22Rv1 (cell line): ENCODE measurements at regions not wholly inside any gene's neighbourhood (a gene's known extent, or its start where the extent isn't known, plus 50 kb on each side); places are given as distances from the start of the nearest gene placed in this dataset.
"Not testable (repeated sequence)": the region's sequence is repeated elsewhere in the genome, so short reads cannot be mapped to it uniquely, and the experiment has no call there.

Source experiments
- H3K27ac ChIP-seq: fragments of 450-650 bp; 2 replicates; pipeline ENCODE4 v1.5.1; 2017
- ZFX ChIP-seq: fragments of 450-650 bp; IDR thresholded peaks from 2 replicates; pipeline ENCODE4 v1.6.1; 2017; ENCODE audit warnings: antibody characterized with exemption, borderline replicate concordance
- TF ChIP-seq, protein P1 (sequence below): fragments of 450-650 bp; IDR thresholded peaks from 2 replicates; pipeline ENCODE4 v1.5.1; 2017; ENCODE audit warnings: mild to moderate bottlenecking

GRCh38 chr5:50343715-50344114, 97.4 kb downstream of the EMB start:
- TF ChIP-seq ZFX = no peak
- TF ChIP-seq, protein P1, sequence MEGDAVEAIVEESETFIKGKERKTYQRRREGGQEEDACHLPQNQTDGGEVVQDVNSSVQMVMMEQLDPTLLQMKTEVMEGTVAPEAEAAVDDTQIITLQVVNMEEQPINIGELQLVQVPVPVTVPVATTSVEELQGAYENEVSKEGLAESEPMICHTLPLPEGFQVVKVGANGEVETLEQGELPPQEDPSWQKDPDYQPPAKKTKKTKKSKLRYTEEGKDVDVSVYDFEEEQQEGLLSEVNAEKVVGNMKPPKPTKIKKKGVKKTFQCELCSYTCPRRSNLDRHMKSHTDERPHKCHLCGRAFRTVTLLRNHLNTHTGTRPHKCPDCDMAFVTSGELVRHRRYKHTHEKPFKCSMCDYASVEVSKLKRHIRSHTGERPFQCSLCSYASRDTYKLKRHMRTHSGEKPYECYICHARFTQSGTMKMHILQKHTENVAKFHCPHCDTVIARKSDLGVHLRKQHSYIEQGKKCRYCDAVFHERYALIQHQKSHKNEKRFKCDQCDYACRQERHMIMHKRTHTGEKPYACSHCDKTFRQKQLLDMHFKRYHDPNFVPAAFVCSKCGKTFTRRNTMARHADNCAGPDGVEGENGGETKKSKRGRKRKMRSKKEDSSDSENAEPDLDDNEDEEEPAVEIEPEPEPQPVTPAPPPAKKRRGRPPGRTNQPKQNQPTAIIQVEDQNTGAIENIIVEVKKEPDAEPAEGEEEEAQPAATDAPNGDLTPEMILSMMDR = no peak
- H3K27ac ChIP-seq = no peak overlapping the region

- no peak overlapping the region for H3K27ac ChIP-seq
- TF ChIP-seq, protein P1 = no peak
- no peak for TF ChIP-seq ZFX
These were observed 100.3 kb downstream of the EMB start for GRCh38 chr5:50340757-50341156.

DNA sequence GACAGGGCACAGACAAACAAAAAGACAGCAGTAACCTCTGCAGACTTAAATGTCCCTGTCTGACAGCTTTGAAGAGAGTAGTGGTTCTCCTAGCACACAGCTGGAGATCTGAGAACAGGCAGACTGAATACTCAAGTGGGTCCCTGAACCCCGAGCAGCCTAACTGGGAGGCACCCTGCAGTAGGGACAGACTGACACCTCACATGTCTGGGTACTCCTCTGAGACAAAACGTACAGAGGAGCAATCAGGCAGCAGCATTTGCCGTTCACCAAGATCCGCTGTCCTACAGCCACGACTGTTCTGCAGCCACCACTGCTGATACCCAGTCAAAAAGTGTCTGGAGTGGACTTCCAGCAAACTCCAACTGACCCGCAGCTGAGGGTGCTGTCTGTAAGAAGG, 110.5 kb downstream of the EMB start:
- H3K27ac ChIP-seq = not testable (repeated sequence)

DNA sequence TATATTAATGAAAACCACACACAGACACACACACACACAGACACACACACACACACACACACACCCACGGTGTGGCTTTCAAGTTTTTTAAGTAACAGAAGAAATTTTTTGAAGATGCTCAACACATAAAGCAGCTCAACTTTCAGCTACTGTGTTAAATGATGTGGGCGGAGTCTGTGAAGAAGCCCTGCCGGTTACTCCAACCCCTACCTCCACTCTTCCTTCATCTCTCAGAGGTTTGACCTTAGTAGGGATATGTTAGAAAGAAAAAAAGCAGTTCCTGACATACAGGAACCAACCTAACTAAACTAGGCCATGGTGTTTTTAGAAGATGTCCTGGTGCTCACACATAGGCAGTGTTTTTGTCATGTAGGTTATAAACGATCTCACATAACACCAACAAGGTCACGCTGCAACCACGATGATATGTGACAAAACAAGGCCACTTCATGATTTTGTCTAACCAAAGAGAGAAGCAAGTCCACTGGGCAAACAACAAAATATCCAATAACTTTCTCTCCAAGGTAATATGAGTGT, 112.8 kb downstream of the EMB start:
- no peak overlapping the region for H3K27ac ChIP-seq
- TF ChIP-seq, protein P1 = no peak
- no peak for TF ChIP-seq ZFX

DNA sequence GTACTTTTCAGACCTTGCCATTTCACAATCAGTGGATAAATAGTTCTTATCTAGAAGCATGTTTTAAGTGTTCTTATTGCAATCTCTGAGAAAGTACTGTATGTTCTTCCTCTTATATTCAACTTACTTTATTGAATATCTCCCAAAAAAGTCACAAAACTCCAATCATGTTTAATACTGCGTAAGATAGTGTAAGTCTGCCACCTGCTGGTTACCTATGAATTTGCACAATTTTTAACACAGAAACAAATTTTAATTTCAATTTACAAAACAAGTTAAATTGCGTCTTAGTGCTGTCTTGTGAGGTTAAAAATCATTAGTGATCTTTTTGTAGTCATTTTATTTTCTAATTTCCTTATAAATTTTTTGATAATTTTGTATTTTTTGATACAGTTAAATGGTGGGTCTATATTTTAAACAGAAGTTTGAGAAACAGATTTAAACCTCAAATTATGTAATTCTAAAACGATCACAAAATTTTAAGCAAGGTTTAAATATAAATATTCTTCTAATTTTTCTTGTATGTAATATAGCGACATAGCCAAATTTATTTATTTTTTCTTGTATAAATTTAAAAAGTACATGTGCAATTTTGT, 115.8 kb downstream of the EMB start:
- TF ChIP-seq, protein P1 = peak; percentile 73
- no peak for TF ChIP-seq ZFX
- no peak overlapping the region for H3K27ac ChIP-seq

DNA sequence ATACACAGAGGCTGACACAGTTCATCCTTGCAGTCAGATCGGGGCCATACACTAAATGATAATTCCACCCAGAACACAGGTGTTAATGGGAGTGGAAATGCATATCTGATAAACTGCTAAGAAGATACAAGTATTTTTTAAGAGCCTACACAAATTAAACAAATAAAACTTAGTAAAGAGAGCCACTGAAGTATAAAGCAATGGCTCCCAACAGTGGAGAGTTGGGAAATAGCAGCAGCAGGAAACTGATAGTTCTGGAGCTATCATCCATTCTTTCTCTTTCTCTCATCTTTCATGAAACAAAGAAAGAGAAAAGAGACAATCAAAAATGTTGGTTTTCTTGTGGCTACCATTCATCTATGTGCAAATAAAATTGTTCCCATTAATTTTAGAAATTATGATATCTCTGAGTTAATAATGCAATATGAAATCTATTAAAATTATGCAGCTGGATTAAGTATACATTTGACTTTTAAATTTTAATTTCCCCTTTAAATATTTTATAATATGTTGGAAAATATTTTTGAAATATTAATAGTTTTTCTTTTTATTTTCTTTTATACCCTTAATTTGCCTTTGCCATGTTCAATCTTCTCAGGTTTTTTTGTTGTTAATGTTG, 120.8 kb downstream of the EMB start:
- H3K27ac ChIP-seq = no peak overlapping the region
- TF ChIP-seq ZFX = no peak
- TF ChIP-seq, protein P1 = peak; percentile 87

GRCh38 chr5:50318220-50318619, 122.9 kb downstream of the EMB start:
- TF ChIP-seq, protein P1 = no peak
- no peak for TF ChIP-seq ZFX
- no peak overlapping the region for H3K27ac ChIP-seq

GRCh38 chr5:50306488-50306887, 134.6 kb downstream of the EMB start:
- H3K27ac ChIP-seq = not testable (repeated sequence)
